ENCODE measurements at regions not wholly inside any gene's neighbourhood (a gene's known extent, or its start where the extent isn't known, plus 50 kb on each side); places are given as distances from the start of the nearest gene placed in this dataset.

GRCh38 chr13:91024157-91024792 is 323.2 kb upstream of the MIR17HG start:
- Histone ChIP-seq H3K4me1 (ENCODE audit: control insufficient read depth in 4 of 4, insufficient read depth in 4 of 4, low read length in 3 of 4) (no peaks in the 10 kb centered on the region), H3K27ac (ENCODE audit: low read depth in 1 of 2, low read length in 2 of 2) (no peak overlapping the region), H3K36me3 (ENCODE audit: control insufficient read depth in 4 of 4, insufficient read depth in 3 of 4, low read depth in 1 of 4, low read length in 3 of 4) (no peaks in the 10 kb centered on the region), H3K27me3 (ENCODE audit: control insufficient read depth in 4 of 4, insufficient read depth in 4 of 4, low read length in 3 of 4) (peaks cover 0 to 4% (median 0%) of the 10 kb centered on the region in 4 donors), H3K9me3 (ENCODE audit: control insufficient read depth in 4 of 4, low read length in 3 of 4) (no peaks in the 10 kb centered on the region), H3K4me3 (ENCODE audit: low read depth in 1 of 3, low read length in 3 of 3) (no peak overlapping the region), H3K9ac (ENCODE audit: low read depth in 1 of 2, low read length in 2 of 2) (no peak overlapping the region)
- 67% methylated on average over 3 of the region's 3 CpGs for WGBS
- DNase-seq (ENCODE audit: low spot score), result no peak
- no peak for TF ChIP-seq TAF1 (conservative IDR thresholded peaks at IDR 0.05)
- TF ChIP-seq SP1 (IDR thresholded peaks at IDR 0.05), result no peak
- no peak for TF ChIP-seq CTCF (IDR thresholded peaks at IDR 0.05; ENCODE audit: low read depth, low read length, missing input control)
- no peak for TF ChIP-seq RAD21 (IDR thresholded peaks at IDR 0.05)
- no peak for TF ChIP-seq ATF3 (IDR thresholded peaks at IDR 0.05)
- no peak for TF ChIP-seq MAX (IDR thresholded peaks at IDR 0.05)

- Histone ChIP-seq H3K4me3 (ENCODE audit: low read depth in 1 of 3, low read length in 3 of 3) (no peak overlapping the region), H3K4me1 (ENCODE audit: control insufficient read depth in 4 of 4, insufficient read depth in 4 of 4, low read length in 3 of 4) (no peaks in the 10 kb centered on the region), H3K27me3 (ENCODE audit: control insufficient read depth in 4 of 4, insufficient read depth in 4 of 4, low read length in 3 of 4) (peaks cover 0 to 4% (median 0%) of the 10 kb centered on the region in 4 donors), H3K9ac (ENCODE audit: low read depth in 1 of 2, low read length in 2 of 2) (no peak overlapping the region), H3K27ac (ENCODE audit: low read depth in 1 of 2, low read length in 2 of 2) (no peak overlapping the region), H3K9me3 (ENCODE audit: control insufficient read depth in 4 of 4, low read length in 3 of 4) (no peaks in the 10 kb centered on the region), H3K36me3 (ENCODE audit: control insufficient read depth in 4 of 4, insufficient read depth in 3 of 4, low read depth in 1 of 4, low read length in 3 of 4) (no peaks in the 10 kb centered on the region)
- DNase-seq (ENCODE audit: low spot score), result no peak
- TF ChIP-seq TAF1 (conservative IDR thresholded peaks at IDR 0.05) (no peak), GABPA (IDR thresholded peaks at IDR 0.05 in 1 of 2, conservative IDR thresholded peaks at IDR 0.05 in 1 of 2) (no peak), YY1 (IDR thresholded peaks at IDR 0.05) (no peak), FOXA2 (IDR thresholded peaks at IDR 0.05) (no peak), HNF4A (conservative IDR thresholded peaks at IDR 0.05) (no peak), FOXA1 (IDR thresholded peaks at IDR 0.05) (no peak), HNF4G (IDR thresholded peaks at IDR 0.05) (no peak), ZBTB33 (IDR thresholded peaks at IDR 0.05) (no peak), ATF3 (IDR thresholded peaks at IDR 0.05) (no peak), MAX (IDR thresholded peaks at IDR 0.05) (no peak), SP1 (IDR thresholded peaks at IDR 0.05) (no peak), NR2F2 (IDR thresholded peaks at IDR 0.05) (no peak), CTCF (IDR thresholded peaks at IDR 0.05; ENCODE audit: low read depth, low read length, missing input control) (no peak), RXRA (IDR thresholded peaks at IDR 0.05) (no peak), RAD21 (IDR thresholded peaks at IDR 0.05) (no peak), JUND (IDR thresholded peaks at IDR 0.05) (no peak), EGR1 (IDR thresholded peaks at IDR 0.05; ENCODE audit: low read depth in 2 of 2) (no peak), REST (IDR thresholded peaks at IDR 0.05) (no peak)
Observed at GRCh38 chr13:91025442-91025841, 322.0 kb upstream of the MIR17HG start.

Measured in liver (tissue), 8 donors.